Endothelial cell of umbilical vein (primary cell): ENCODE measurements at regions not wholly inside any gene's neighbourhood (a gene's known extent, or its start where the extent isn't known, plus 50 kb on each side); places are given as distances from the start of the nearest gene placed in this dataset.
"Not testable (repeated sequence)": the region's sequence is repeated elsewhere in the genome, so short reads cannot be mapped to it uniquely, and the experiment has no call there.

ENCODE experiments used
- CTCF ChIP-seq, 2 donors: IDR thresholded peaks; 1 replicate in 1 of 2; 2 replicates in 1 of 2; pipeline ENCODE4 v1.5.1; 2011; ENCODE audit warnings: low read length in 2 of 2, mild to moderate bottlenecking in 2 of 2, moderate library complexity in 2 of 2, control low read depth in 1 of 2, inconsistent platforms in 1 of 2, low read depth in 1 of 2; ENCODE audit not compliant: insufficient read depth in 1 of 2; ENCODE audit errors: extremely low read depth in 1 of 2
- EZH2 ChIP-seq: IDR thresholded peaks from 2 replicates; pipeline ENCODE4 v1.6.1; 2012; ENCODE audit warnings: borderline replicate concordance, low read depth, mild to moderate bottlenecking, moderate library complexity, low read length, inconsistent platforms; ENCODE audit not compliant: severe bottlenecking
- JUN ChIP-seq: IDR thresholded peaks from 2 replicates; pipeline ENCODE4 v1.6.1; 2011; ENCODE audit warnings: borderline replicate concordance, low read depth; ENCODE audit not compliant: insufficient read length, insufficient read depth
- MYC ChIP-seq: IDR thresholded peaks from one replicate; pipeline ENCODE4 v1.6.1; 2011; ENCODE audit warnings: mild to moderate bottlenecking, low read depth, low read length
- POLR2A ChIP-seq: IDR thresholded peaks from 2 replicates; pipeline ENCODE4 v1.6.1; 2012; ENCODE audit warnings: low read depth, mild to moderate bottlenecking, control low read depth, low read length

- not testable (repeated sequence) for TF ChIP-seq POLR2A; JUN; CTCF (IDR thresholded peaks at IDR 0.05; ENCODE audit: extremely low read depth in 1 of 2, insufficient read depth in 1 of 2, low read depth in 1 of 2, low read length in 2 of 2); MYC; EZH2
Measured at GRCh38 chr7:26932616-26933015, 68.2 kb upstream of the SKAP2 start.
